ENCODE measurements at regions not wholly inside any gene's neighbourhood (a gene's known extent, or its start where the extent isn't known, plus 50 kb on each side); places are given as distances from the start of the nearest gene placed in this dataset.
A peak's percentile ranks its signal among the peaks of the same experiment; 100 is the strongest.

DNA sequence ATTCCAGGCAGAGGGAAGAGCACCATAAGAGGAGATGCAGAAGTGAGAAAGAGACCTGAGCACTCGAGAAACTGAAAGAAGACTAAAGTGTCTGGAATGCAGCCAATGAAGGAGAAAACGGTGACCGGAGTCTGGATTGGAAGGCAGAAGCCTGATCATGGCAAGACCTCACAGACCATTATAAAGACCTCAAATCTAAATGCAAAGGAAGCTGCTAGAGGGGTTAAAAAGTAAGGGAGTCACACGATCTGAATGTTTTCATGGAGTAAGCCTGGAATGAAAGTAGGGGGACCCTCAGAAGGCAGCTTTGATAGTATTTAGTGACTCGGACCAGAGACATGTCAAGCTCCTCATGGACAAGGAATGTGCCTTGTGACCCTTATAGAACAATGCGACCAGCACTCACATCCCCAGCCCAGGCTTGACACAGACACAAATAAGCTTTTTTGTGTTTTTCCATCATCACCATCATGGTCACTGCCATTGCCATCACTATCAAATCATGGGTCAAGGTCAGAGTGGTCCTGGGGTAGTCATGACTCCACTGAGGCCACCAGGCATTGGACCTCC, 183.6 kb downstream of the SEC16B start:
- DNase-seq = peak; percentile 15

DNA sequence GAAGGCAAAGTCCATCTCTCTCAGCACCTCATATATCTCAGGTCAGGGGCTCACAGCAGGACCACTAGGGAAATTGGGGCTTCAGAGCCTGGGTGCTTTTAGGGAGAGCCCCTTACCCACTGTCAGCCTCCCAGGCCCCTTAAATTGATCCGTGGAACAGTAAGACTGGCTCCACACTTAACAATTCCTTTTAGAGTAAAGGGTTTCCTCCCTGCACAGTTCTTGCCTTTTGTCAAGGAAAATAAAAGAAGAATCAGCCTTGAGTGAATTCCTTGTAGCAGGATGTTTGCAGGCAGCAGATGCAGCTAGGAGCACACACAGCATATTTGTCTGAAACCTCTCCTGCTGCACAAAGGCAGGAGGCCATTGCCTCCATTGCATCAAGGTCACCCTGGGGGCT, 184.9 kb downstream of the SEC16B start:
- no peak for DNase-seq

DNA sequence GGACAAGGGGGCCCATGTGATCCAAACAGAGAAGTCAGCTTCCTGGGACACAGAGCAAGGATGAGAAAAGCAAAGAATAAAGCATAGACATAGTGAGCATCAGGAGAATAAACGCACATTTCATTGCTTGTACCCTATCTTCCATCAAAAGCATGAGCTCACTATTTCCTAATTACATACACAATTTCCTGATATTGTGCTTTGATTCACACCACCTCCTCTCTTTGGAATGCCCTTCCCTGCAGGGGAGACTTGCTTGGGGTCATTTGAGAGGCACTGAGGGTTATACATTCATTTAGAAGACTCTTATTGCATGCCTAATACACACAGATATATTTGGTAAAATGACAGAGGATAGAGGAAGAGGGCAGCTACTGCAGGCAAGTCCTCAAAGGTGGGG, 185.4 kb downstream of the SEC16B start:
- no peak for DNase-seq

DNA sequence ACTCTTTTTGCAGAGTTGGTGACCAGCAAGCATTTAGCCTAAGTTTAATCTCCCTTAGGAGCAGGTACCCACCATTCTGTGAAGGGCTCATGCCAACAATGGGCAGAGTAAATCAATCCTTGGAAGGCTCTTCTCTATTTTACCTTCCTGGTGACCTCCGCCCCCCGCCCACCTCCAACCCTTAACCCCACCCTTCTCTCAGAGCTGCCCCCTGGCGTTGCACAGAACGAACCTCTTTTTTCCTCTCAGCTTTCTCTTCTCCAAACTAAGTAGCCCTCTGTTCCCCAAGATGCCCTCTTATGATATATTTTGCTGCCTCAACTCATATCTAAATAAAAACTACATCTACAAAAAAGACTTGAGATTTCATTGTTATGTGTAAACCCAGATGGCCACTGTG, 186.8 kb downstream of the SEC16B start:
- DNase-seq = no peak

DNA sequence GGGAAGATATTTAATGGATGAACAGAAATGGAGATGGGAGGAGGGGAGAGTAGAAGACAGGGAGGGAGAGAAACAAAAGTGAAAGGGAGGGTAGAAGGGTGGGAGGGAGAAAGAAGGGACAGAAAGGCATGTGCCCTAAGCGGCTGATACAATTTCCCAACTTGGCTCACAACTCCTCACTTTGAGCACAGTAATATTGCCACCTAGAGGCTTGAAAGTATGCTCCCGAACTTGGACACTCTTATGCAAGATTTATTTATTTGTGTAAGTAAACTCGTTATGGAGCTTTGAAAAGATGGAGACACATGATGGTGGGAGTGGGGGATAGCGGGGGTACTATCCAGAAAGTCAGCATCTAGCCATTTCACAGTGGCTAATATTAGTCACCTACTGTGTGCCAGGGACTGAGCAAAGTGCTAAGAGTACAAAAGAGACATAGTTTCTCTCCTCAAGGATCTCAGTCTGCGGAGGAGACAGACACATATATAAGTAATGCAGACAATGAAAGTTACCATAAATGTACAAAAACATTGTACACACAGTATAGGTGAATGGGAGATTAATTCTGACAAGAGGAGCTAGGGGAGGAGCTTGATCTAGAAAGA, 189.7 kb downstream of the SEC16B start:
- DNase-seq = peak; percentile 55

DNA sequence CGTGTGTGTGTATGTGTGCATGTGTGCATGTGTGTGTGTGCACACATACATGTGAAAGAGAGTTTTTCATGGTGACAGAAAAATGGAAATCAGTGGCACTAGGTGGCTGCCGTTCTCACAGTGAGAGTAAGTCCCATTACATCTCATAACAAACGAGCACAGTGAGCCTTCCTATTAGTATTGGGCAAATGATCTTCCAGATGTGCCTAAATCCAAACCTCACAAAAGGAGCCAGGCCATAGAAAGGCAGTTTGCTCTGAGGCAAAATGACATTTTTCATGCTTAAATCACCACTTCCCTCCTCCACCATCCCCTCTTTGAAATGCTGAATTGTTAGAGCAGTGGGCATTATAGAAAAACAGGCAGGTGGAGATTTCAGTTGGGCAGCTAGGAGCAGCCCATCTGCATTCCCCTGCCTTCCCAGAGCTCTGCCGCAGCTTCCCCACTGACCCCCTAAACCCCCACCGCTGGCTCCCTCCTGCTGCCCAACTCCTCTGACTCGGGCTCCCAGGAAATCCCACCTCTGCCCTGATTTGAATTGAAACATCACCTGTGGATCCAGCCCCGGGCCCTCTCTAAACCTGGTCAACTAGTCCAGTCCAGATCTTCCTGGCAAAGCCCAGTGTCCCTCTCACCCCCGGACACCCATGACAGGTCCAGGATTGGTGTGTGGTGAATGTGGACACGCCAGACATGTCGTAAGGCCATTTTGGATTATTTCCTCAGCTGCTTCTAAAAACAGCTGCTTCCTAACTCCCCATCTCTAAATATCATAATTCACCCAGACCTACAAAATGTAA, 190.5 kb downstream of the SEC16B start:
- DNase-seq = no peak

DNA sequence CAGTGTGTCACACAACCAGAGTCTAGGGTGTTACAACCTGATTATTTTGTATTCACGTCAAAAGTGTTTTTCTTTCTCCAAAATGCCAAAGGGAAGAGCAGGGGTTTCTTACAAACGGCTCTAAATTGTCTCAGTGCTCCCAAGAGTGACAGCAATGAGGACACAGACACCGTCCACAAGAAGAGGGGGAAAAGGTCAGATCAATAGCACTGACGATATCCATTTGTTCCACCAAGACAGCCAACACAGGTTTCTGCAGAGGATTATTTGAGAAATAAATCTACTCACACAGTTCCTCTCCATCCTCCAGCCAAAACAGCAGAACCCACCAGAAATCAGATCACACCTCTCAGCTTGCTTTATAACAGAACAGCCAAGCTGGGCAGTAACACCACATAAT, 193.9 kb downstream of the SEC16B start:
- no peak for DNase-seq

DNA sequence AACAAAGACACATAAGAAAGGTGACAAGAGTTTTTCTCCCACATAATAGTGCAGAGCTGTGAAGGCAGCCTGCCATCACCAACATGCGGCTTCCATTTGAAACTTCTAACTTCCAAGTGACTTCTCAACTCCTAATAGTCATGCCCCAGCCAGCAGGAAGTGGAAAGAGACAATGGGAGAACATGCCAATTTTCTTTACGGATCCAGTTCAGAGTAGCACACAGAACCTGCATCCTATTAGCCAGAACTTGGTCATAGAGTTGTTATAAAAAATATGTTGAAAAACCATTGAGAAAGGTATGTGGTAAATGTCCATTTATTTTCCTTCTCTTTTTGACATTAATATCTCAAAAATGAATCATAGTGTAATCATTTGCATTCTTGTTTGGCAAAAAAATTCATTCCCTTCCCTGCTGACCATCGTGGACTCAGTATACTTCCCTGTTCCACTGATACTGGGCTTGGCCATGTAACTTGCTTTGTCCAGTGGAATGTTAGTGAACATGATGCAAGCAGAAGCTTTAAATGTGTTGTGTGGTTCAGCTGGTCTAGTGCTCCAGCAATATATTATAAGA, 197.4 kb downstream of the SEC16B start:
- peak; percentile 5 for DNase-seq

DNA sequence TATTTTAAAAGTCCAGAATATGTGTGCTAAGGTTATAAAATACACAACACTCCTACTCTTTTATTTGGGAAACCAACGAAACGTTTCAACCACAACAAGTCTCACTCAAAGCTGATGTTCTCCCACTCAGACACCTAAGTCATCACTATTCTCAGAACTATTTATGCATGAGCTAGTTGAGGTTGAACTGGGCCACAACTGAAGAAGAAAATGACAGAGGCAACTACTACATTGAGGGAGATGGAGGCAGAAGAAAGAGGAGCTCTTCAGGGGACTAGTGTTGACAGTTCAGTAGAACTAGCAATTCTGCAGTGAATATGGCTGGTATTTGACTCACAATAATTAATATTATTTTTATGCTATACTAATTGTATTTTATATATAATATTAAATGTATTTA, 198.2 kb downstream of the SEC16B start:
- no peak for DNase-seq

DNA sequence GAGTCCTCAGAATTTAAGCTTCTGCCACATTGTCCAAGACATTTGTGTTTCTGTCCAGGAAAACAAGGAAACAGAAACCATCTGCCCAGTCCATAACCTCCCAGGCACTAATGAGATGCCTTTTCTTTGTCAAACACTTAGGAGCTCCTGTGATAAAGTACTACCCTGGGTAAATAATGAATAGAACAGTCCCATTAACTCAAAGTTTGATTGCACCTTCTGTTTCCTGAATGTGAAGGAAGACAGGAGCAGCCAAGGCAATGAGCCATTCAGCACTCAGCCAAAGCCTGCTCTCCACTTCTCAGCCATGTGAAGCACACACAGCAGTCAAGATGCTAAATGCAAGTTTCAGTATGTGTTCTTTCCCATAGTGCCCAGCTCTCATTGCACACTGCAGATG, 199.8 kb downstream of the SEC16B start:
- no peak for DNase-seq

DNA sequence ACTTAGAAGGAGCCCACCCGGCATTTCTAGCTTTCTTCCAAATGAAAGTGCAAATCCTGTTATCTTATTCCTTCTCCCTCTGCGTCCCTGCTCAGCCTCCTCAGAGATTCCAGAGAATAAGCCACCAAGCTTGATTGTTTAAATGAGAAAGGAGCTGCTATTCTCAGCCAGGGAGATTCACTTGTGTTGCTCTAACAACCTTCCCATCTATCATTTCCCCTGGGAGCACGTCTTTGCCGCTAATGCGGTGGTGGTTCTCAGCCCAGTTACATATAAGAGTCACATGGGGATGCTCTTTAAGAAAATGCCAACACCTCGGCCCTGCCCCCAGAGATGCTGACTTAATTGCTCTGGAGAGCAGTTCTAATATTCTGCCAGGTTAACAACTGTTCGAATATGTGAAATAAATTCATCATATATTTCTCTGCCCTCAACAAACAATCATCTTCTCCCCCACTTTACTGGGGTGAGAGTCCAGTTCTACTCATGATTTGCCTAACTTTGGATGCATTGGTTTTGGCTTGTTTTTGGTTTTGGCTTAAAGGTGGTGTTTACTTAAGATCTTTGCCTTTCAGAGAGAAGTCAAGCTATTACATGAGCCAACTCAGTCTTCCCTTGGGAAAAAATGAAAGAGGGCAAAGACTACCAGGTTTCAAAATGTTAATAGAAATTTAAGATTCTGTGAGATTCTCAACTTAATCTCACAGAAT, 213.9 kb downstream of the SEC16B start:
- DNase-seq = no peak

DNA sequence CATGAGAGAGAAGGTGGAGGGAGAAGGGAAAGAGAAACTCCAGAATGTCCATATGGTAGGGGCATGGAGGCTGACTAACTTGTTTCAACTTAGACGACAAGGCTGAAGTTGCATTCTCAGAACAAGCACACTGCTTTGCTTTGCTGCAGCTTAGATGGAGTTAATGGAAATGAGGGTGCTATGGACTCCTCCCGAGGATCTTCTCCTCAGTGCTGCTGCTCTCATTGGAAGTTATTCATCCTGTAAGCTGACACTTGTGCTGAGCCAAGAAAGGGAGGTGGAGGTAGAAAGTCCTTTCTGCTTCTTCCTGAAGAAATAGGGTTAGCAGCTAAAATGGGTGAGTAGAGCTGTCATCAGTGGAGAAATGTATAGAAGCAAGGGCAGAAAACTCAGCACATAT, 215.3 kb downstream of the SEC16B start:
- DNase-seq = no peak

DNA sequence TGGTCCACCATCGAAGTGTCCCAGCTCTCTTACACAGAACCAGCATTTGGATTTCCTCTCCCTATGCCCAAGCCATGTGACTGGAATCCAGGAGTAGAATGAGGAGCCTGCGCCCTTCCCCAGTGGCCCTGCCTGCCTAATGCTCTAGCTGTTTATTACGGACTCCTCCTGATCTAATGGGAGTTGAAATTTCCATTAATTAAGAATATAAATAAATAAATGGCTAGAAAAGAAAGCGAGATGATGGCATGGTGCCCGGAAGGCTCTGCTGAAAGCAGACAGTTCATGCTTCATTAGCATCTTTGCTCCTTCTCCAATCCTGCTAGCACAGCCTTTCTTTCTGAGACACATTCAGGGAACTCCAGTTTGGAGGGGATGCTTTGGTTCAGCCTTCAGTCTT, 216.2 kb downstream of the SEC16B start:
- no peak for DNase-seq

DNA sequence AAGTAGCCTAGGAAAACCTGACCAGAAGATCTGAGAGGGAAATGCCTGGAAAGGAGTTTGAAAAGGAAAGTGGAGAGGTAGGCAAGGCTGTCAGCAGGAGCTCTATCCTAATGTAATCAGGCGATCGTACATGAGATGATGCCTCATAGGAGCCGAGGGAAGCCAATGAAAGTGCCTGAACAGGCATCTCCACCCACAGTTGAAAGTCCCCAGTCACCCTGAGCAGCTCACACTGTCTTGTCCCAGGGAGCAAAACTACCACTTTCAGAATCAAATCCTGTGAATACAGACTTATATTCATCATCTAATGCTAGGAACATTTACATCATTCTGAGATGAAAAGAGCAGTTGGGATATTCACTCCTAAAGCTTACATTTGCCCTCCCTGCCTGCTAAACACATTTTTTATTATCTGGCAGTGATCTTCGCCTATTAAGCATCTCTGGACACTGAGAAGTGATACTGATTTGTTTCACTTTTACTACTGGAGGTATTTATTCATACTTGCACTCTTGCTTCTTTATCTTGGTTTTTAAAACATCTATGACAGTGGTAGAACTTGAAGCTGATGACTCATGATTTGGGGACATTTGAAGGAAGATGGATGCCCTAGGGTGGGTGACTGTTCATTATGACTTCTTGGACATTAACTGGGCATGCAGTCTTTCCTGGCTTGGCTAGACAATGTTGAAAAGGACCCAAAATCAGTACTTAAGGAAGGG, 221.6 kb downstream of the SEC16B start:
- DNase-seq = no peak

DNA sequence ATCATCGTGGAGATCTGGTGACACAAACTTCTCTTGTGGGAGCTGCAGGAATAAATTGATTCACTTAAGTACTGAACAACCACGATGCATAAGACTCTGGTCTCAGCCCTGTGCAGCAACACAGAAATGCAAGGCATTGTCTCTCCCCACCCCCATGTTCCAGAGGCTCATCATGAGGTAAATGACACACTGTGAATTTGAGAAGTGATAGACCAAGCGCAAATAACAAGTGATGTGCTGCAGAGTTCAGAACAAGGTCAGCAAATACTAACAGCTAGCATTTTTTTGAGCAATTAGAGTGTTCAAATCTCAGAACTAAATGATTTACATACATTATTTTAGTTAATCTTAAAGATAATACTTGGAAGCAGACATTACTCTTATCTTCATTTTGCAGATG, 223.7 kb downstream of the SEC16B start:
- DNase-seq = no peak

DNA sequence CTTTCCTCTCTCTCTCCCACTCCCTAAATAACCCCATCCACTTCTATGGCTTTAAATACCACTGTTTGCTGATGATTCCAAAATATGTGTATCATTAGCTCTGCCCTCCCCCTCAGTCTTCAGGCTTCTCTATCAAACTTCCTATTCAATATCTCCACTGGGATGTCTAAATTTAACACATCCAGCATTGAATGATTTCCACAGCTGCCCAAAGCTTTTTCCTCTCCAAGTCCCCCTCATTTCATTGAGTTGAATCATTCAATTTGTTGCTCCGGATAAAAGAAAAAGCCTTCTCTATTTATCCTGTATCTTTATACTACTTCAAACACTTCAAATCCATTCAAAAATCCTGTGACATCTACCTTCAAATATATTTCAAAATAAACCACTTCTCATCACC, 225.0 kb downstream of the SEC16B start:
- DNase-seq = no peak

DNA sequence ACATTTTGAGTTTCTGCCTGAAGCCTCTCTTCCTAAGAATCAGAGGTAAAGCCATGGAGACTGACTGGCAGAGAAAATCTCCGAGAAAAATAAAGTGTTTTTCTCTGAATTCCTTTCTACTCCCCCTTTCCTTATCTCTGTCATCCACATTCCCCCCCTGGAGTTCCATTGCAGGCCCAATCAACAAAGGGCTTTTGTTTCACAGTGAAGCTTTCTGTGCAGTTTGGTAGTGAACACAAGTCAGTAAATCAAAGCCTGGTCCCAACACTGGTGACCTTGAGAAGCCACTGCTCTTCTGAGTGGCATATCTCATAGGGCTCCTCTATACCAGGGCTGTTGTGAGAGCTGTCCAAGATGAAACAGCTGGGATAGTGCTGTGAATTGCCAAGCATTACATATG, 228.4 kb downstream of the SEC16B start:
- no peak for DNase-seq

DNA sequence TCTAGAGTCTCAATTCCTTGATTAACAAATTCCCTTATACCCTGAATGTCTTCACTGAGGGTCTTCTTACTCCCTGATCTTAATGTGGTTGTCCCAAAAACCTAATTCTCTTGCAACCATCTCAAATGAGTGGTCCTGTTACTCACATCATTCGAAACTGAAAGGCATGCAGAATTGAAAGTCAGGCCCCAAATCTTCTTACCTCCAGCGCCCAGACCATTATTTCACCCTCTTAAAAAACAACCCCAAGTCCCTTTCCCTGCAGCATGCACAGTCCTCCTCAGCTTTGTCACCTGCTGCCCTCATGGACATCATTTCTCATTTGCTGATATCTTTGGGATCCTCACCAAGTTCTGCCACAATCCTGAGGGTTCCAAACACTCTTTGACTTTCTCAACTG, 230.1 kb downstream of the SEC16B start:
- no peak for DNase-seq

DNA sequence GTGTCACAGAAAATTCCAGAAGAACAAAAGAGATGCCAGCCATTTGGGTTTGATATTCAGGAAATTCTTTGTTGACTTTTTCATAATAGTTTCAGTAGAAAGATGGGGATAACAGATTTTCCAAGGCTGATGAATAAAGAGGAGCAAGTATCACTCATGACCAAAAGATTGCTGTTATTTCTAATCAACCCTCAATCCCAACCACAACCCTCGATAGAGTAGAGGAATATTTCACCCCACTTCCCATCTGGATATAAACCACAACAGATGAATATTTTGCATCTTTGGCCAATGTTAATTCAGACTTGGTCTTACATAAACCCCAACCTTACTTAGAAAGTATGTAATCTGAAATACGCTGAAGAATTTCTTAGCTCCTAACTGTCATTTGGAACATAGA, 232.4 kb downstream of the SEC16B start:
- DNase-seq = no peak

DNA sequence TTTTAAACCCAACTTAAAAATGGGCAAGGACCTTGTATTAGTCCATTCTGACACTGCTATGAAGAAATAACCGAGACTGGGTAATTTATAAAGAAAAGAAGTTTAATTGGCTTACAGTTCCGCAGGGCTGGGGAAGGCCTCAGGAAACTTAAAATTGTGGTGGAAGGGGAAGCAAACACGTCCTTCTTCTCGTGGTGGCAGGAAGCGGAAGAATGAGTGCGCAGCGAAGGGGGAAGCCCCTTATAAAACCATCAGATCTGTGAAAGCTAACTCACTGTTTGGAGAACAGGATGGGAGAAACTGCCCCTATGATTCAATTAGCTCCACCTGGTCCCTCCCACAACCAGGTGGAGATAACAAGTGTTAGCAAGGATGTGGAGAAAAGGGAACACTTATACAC, 237.7 kb downstream of the SEC16B start:
- DNase-seq = no peak

DNA sequence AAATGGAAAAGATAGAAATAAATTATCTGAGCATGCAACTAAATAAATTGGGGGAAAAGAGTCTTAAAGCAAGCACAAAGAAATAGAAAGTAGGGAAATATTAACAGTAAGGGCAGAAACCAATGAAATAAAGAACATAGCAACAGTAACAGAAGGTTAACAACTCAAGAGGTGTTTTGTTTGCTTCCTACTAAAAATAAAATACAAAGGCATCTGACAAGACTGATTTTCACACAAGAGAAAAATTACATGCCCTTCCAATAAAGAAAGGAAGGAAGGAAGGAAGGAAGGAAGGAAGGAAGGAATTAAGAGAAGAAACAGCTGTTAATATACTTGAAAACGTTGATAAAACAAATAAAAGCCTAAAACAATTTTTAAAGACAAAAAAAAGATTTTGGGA, 240.2 kb downstream of the SEC16B start:
- DNase-seq = no peak

DNA sequence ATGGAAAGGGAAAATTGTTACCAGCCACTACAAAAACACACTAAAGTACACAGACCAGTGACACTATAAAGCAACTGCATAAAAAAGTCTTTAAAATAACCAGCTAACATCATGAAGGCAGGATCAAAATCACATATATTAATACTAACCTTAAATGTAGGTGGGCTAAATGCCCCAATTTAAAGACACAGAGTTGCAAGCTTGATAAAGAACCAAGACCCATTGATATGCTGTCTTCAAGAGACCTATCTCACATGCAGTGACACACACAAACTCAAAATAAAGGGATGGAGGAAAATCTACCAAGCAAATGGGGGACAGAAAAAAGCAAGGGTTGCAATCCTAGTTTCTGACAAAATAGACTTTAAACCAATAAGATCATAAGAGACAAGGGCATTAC, 246.3 kb downstream of the SEC16B start:
- DNase-seq = no peak

All from fibroblast of skin of right quadriceps (primary cell).